ENCODE measurements at regions not wholly inside any gene's neighbourhood (a gene's known extent, or its start where the extent isn't known, plus 50 kb on each side); places are given as distances from the start of the nearest gene placed in this dataset.

- Histone ChIP-seq H3K23ac (ENCODE audit: insufficient read length) (no peak overlapping the region), H2BK120ac (replicated peaks; ENCODE audit: low read depth, low read length) (no peak overlapping the region), H2AK5ac (ENCODE audit: low read depth, low read length) (no peak overlapping the region), H3K9ac (replicated peaks in 1 of 4; ENCODE audit: extremely low read depth in 1 of 4, low read depth in 3 of 4, low read length in 3 of 4) (no peak overlapping the region), H2BK5ac (ENCODE audit: low read depth, low read length) (no peak overlapping the region), H4K20me1 (replicated peaks in 1 of 2; ENCODE audit: control insufficient read depth in 1 of 2, insufficient read depth in 2 of 2, low read length in 2 of 2) (no peaks in the 10 kb centered on the region), H4K91ac (replicated peaks; ENCODE audit: insufficient read length, low read length) (no peak overlapping the region), H3K4me3 (ENCODE audit: extremely low read depth in 1 of 4, insufficient read depth in 2 of 4, low read depth in 3 of 4, low read length in 4 of 4) (no peak overlapping the region), H3K23me2 (ENCODE audit: low read depth, low read length) (no peaks in the 10 kb centered on the region), H4K8ac (ENCODE audit: extremely low read depth, insufficient read depth, low read length) (no peak overlapping the region), H3K4me1 (replicated peaks in 1 of 4; ENCODE audit: control insufficient read depth in 3 of 4, insufficient read depth in 4 of 4, low read length in 3 of 4) (peaks cover 0 to 5% (median 2%) of the 10 kb centered on the region in 4 experiments; a peak in 2 of 7 replicates), H3K18ac (ENCODE audit: extremely low read depth, low read length) (no peak overlapping the region), H3K4ac (replicated peaks; ENCODE audit: insufficient read length, low read depth, low read length) (no peak overlapping the region), H3K79me1 (ENCODE audit: low read depth, low read length) (no peaks in the 10 kb centered on the region), H3K56ac (replicated peaks; ENCODE audit: insufficient read length, low read depth, low read length) (no peak overlapping the region), H3K36me3 (ENCODE audit: control insufficient read depth in 2 of 4, insufficient read depth in 4 of 4, low read length in 3 of 4) (no peaks in the 10 kb centered on the region), H3K4me2 (ENCODE audit: insufficient read depth in 1 of 2, low read depth in 2 of 2, low read length in 2 of 2) (no peak overlapping the region), H2BK20ac (ENCODE audit: low read length) (no peak overlapping the region), H2BK15ac (ENCODE audit: low read length) (no peak overlapping the region), H3K27ac (ENCODE audit: low read depth, low read length) (no peak overlapping the region), H4K5ac (ENCODE audit: insufficient read length, low read depth, low read length) (no peak overlapping the region), H2AFZ (ENCODE audit: low read length) (no peak overlapping the region), H3K14ac (ENCODE audit: insufficient read length) (no peak overlapping the region), H3K79me2 (ENCODE audit: control insufficient read depth in 1 of 2, insufficient read depth in 2 of 2, low read length in 2 of 2) (no peaks in the 10 kb centered on the region), H3K27me3 (replicated peaks in 1 of 4; ENCODE audit: control insufficient read depth in 3 of 4, extremely low read depth in 1 of 4, insufficient read depth in 3 of 4, low read length in 3 of 4) (no peaks in the 10 kb centered on the region), H3K9me3 (ENCODE audit: insufficient read depth in 2 of 2, low read depth in 1 of 2, low read length in 1 of 2) (no peaks in the 10 kb centered on the region), H2BK12ac (ENCODE audit: low read depth, low read length) (no peak overlapping the region)
- ChIA-PET CTCF (ENCODE audit: partially characterized antibody) (interaction anchor here (1.0 kb wide), 1 partner anchor 9 kb away, joined by 3 read pairs; no protein-coding TSS in a partner anchor), POLR2A (ENCODE audit: partially characterized antibody) (interaction anchor here (1.9 kb wide), 1 partner anchor 154 kb away, joined by 4 read pairs; no protein-coding TSS in a partner anchor)
- FAIRE-seq (no peak), DNase-seq (ENCODE audit: low read depth in 1 of 2, low spot score in 2 of 2) (no peak)
- no peak for TF ChIP-seq SIX5 (IDR thresholded peaks at IDR 0.05; ENCODE audit: low read depth, low read length)
Observed at GRCh38 chr20:12599494-12599893, 409.3 kb upstream of the SPTLC3 start.

Data from H1 (cell line).